GM18508 (cell line): ENCODE measurements at regions not wholly inside any gene's neighbourhood (a gene's known extent, or its start where the extent isn't known, plus 50 kb on each side); places are given as distances from the start of the nearest gene placed in this dataset.
"Not testable (repeated sequence)": the region's sequence is repeated elsewhere in the genome, so short reads cannot be mapped to it uniquely, and the experiment has no call there.

Source experiments
- ATAC-seq: cut with Tn5 transposase; IDR thresholded peaks from one replicate; pipeline ENCODE4 v1.9.1; 2021; ENCODE audit warnings: moderate number of reproducible peaks; ENCODE audit not compliant: insufficient read depth, unreplicated experiment

DNA sequence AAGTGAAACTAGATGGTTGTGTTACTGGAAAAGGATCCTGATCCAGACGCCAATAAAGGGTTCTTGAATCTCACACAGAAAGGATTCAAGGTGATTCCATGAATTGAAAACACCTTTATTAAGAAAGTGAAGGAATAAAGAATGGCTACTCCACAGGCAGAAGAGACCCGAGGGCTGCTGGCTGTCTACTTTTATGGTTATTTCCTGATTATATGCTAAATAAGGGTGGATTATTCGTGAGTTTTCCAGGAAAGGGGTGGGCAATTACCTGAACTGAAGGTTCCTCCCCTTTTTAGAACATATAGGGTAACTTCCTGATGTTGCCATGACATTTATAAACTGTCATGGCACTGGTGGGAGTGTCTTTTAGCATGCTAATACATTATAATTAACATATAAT is 50.9 kb upstream of the WARS2 start:
- ATAC-seq, result no peak

- no peak for ATAC-seq
These were observed 63.9 kb upstream of the WARS2 start for GRCh38 chr1:119204197-119204960.

DNA sequence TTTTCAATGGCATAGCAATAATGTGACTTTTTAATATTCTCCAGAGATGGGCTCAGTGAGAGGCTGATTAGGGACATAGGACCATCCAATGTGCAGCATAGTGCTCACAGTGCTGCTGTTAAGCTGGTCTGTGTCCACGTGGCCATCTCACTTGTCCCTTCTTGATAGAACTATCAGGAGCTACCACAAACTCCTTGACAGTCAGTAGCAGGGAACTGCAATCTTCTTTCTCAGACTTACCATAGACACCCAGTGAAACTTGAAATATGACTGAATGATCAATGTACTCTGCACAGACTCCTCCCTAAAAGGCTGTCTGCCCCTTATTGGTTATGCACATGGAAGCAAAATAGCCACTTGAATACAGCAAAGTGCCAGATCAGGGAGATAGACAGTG is 64.5 kb upstream of the WARS2 start:
- no peak for ATAC-seq

- ATAC-seq, result no peak
These were observed 68.6 kb upstream of the WARS2 start for GRCh38 chr1:119209061-119209460.

- no peak for ATAC-seq
These were observed 69.3 kb upstream of the WARS2 start for GRCh38 chr1:119209596-119210295.

- no peak for ATAC-seq
These were observed 69.8 kb upstream of the WARS2 start for GRCh38 chr1:119210296-119210649.

DNA sequence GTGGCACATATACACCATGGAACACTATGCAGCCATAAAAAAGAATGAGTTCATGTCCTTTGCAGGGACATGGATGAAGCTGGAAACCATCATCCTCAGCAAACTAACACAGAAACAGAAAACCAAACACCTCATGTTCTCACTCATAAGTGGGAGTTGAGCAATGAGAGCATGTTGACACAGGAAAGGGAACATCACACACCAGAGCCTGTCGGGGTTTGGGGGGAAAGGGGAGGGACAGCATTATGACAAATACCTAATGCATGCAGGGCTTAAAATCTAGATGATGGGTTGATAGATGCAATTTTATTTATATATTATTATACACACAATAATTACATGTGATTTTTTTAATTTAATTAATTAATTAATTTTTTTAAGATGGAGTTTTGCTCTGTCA is 72.8 kb upstream of the WARS2 start:
- ATAC-seq, result not testable (repeated sequence)

- not testable (repeated sequence) for ATAC-seq
These were observed 74.5 kb upstream of the WARS2 start for GRCh38 chr1:119214961-119215360.

- ATAC-seq, result no peak
These were observed 76.9 kb upstream of the WARS2 start for GRCh38 chr1:119217309-119217828.

DNA sequence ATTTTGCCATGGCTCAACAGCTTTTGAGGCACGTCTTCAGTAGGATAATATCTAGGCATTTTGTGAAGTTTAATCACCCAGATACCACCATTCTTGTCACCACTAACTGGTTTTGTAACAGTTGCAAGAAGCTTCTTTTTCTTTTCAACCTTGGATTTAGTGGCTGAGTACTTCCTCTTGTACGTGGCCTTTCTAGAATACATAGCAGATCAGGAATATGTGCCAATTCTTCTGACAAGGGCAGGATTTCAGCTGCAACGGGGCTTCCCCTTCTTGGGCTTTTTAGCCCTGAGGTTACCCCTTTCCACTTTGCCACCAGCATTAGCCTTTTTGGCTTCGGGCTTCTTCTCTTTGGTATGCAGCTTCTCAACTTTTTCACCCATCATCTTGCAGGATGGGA is 79.3 kb upstream of the WARS2 start:
- ATAC-seq, result no peak

DNA sequence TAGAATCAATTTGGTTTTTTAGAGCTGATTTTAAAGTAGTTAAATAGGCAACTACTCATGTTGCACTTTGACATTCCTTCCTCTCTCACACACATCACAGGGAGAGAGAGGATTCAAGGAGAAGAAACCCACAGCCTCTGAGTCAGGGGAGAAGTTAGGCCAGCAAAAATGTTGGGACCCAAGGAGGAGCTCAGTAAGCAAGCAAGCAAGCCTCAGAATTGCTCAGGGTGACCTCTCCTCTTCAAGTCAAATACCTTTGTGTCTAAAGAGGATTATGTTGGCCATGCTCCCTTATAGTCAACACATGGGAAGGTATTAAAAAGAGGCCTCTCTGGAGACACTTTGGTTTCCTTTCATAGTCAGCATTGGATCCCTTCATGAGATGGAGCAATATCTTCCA is 80.5 kb upstream of the WARS2 start:
- ATAC-seq, result no peak

DNA sequence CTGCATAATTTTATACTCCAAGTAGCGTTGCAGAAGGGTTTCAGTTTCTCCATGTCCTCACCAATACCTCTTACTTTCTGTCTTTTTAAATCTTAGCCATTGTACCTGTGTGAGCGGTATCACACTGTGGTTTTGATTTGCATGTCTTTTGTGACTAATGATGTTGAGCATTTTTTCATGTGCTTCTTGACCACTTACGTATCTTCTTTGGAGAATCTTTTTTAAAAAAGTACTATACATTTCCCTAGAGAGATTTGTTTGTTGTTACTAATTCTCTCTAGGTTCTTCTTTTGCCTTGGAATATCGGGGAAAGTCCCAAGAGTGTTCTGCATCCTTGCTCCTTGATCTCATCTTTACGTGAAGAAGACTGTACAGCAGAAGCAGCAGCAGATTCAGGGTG is 81.8 kb upstream of the WARS2 start:
- peak; percentile 75 for ATAC-seq

- no peak for ATAC-seq
These were observed 84.8 kb upstream of the WARS2 start for GRCh38 chr1:119225265-119225664.

- no peak for ATAC-seq
These were observed 85.4 kb upstream of the WARS2 start for GRCh38 chr1:119225831-119226230.

DNA sequence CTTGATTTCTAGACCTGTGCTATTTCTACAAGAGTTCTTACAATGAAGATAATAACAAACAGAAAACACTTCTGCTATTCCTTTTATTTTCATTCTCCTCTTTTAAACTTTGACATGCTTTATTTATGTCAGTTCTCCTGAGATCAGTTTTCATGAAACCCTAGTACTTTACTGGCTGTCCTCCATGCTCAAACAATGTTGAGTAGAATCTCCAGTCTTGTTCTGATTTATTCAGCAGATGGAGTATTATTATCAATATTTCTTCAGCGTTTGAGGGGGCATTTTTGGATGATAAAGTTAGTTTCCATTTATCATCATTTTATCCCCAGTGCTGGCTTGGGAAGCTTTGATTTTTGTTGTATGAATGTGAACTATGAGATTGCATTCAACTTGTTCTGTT is 85.9 kb upstream of the WARS2 start:
- no peak for ATAC-seq

DNA sequence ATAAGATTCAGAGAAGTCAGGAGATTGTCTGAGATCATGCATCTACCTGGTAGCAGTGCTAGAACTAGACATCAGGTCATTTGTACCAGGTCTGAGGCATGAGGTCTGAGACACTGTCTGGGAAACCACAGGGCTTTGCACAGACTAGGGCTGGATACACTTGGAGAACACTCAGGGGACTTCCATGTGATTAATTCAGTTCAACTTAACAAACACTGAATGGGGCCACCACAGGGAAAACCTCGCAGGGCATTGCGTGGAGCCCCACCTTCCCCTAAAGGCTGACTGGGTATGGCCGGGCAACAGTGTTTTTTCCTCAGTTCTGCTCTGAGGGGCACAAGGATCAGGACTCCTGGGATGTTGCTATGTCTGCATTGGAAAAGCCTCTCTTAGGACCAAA is 86.5 kb upstream of the WARS2 start:
- ATAC-seq, result no peak

- ATAC-seq, result no peak
These were observed 87.0 kb upstream of the WARS2 start for GRCh38 chr1:119227456-119227855.

- ATAC-seq, result no peak
These were observed 88.1 kb upstream of the WARS2 start for GRCh38 chr1:119228335-119229080.

DNA sequence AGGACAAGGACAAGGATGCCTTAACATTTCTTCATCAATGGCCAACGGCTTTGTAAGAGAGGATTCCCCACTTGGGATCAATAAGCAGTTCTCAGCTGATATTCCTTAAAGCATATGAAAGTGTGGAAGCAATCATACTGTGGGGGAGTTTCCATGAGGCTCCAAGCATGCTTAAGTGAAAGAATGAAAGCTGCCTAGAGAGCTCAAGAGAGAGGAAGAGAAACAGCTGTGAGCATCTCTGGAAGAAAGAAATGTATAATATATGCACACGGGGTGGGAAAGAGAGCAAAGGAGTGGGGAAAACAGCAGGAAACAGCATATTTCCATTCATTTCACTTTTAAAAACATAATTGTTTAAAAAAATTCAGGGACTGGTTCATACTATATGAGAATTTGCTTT is 94.7 kb upstream of the WARS2 start:
- no peak for ATAC-seq

- no peak for ATAC-seq
These were observed 105.4 kb upstream of the WARS2 start for GRCh38 chr1:119245881-119246280.

GRCh38 chr1:119249283-119249682 is 108.8 kb upstream of the WARS2 start:
- ATAC-seq, result no peak
